C4-2B (cell line): ENCODE measurements at regions not wholly inside any gene's neighbourhood (a gene's known extent, or its start where the extent isn't known, plus 50 kb on each side); places are given as distances from the start of the nearest gene placed in this dataset.

ENCODE experiments used
- ZFX ChIP-seq: fragments of 450-650 bp; IDR thresholded peaks from 2 replicates; pipeline ENCODE4 v1.6.1; 2017
- TF ChIP-seq, protein P1 (sequence below): fragments of 450-650 bp; conservative IDR thresholded peaks from 2 replicates; pipeline ENCODE4 v1.5.1; 2017; ENCODE audit warnings: mild to moderate bottlenecking

DNA sequence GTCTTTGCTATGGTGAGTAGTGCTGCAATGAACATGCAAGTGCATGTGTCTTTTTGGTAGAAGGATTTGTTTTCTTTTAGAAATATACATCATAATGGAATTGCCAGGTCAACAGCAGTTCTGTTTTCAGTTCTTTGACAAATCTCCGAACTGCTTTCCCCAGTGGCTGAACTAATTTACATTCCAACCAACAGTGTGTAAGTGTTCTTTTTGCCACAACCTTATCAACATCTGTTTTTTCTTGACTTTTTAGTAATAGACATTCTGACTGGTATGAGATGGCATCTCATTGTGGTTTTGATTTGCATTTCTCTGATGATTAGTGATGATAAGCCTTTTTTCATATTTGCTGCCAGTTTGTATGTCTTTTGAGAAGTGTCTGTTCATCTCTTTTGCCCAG is 406.3 kb downstream of the DTHD1 start:
- TF ChIP-seq, protein P1, sequence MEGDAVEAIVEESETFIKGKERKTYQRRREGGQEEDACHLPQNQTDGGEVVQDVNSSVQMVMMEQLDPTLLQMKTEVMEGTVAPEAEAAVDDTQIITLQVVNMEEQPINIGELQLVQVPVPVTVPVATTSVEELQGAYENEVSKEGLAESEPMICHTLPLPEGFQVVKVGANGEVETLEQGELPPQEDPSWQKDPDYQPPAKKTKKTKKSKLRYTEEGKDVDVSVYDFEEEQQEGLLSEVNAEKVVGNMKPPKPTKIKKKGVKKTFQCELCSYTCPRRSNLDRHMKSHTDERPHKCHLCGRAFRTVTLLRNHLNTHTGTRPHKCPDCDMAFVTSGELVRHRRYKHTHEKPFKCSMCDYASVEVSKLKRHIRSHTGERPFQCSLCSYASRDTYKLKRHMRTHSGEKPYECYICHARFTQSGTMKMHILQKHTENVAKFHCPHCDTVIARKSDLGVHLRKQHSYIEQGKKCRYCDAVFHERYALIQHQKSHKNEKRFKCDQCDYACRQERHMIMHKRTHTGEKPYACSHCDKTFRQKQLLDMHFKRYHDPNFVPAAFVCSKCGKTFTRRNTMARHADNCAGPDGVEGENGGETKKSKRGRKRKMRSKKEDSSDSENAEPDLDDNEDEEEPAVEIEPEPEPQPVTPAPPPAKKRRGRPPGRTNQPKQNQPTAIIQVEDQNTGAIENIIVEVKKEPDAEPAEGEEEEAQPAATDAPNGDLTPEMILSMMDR, result no peak
- no peak for TF ChIP-seq ZFX
